PC-3 (cell line): ENCODE measurements at regions not wholly inside any gene's neighbourhood (a gene's known extent, or its start where the extent isn't known, plus 50 kb on each side); places are given as distances from the start of the nearest gene placed in this dataset.

Experiments
- ATAC-seq: fragments of 200-7000 bp; cut with Tn5 transposase; 2 replicates; pipeline ENCODE4 v1.9.1; 2020; ENCODE audit warnings: mild to moderate bottlenecking, moderate library complexity
- BruUV-seq: library from RNA; stranded (reverse); fragments of 400-500 nt; replicated peaks from 2 replicates; lab custom pipeline; 2021; lab: Mats Ljungman, UMichigan
- CTCF ChIA-PET: fragments of 300-600 bp; sonication (Branson Sonifier 250); formaldehyde crosslinking; loops from one replicate; lab custom pipeline; 2022; ENCODE audit warnings: antibody characterized with exemption; lab: Charles Lee
- POLR2A ChIA-PET: fragments of 300-600 bp; sonication (Branson Sonifier 250); formaldehyde crosslinking; loops from one replicate; lab custom pipeline; 2022; ENCODE audit warnings: antibody characterized with exemption; ENCODE audit not compliant: unreplicated experiment; lab: Charles Lee
- DNase-seq: peaks from one replicate; pipeline ENCODE4 v3.0.0-alpha.2; 2015
- H2AFZ ChIP-seq: fragments of 300-600 bp; sonication (generic); 2 replicates; pipeline ENCODE4 v1.6.0; 2016; ENCODE audit warnings: antibody characterized with exemption, low read length
- H3F3A ChIP-seq: fragments of 300-600 bp; sonication (generic); one replicate; pipeline ENCODE4 v1.6.0; 2017; ENCODE audit warnings: antibody characterized with exemption, low read length, control low read depth, mild to moderate bottlenecking; ENCODE audit not compliant: unreplicated experiment
- H3K27ac ChIP-seq: fragments of 300-600 bp; sonication (generic); 2 replicates; pipeline ENCODE4 v1.5.1; 2016; ENCODE audit warnings: mild to moderate bottlenecking, low read length
- H3K27me3 ChIP-seq: fragments of 300-600 bp; sonication (generic); 2 replicates; pipeline ENCODE4 v1.6.1; 2016; ENCODE audit warnings: low read length, mixed read lengths
- H3K36me3 ChIP-seq: fragments of 300-600 bp; sonication (generic); 2 replicates; pipeline ENCODE4 v1.6.1; 2016; ENCODE audit warnings: low read depth, mixed run types, low read length, mixed read lengths
- H3K4me1 ChIP-seq: fragments of 300-600 bp; sonication (generic); 2 replicates; pipeline ENCODE4 v1.5.1; 2016; ENCODE audit warnings: low read length; ENCODE audit not compliant: insufficient read depth
- H3K4me2 ChIP-seq: fragments of 300-600 bp; sonication (generic); 2 replicates; pipeline ENCODE4 v1.6.0; 2016; ENCODE audit warnings: low read length
- H3K4me3 ChIP-seq: fragments of 300-600 bp; sonication (generic); 2 replicates; pipeline ENCODE4 v1.5.1; 2016; ENCODE audit warnings: mild to moderate bottlenecking, low read length, mixed read lengths
- H3K79me2 ChIP-seq: fragments of 300-600 bp; sonication (generic); 2 replicates; pipeline ENCODE4 v1.6.1; 2017; ENCODE audit warnings: low read length, mixed read lengths
- H3K9ac ChIP-seq: fragments of 300-600 bp; sonication (generic); 2 replicates; pipeline ENCODE4 v1.6.0; 2016; ENCODE audit warnings: mild to moderate bottlenecking, low read length
- H3K9me2 ChIP-seq: fragments of 300-600 bp; sonication (generic); replicated peaks from 2 replicates; pipeline ENCODE4 v1.6.1; 2016; ENCODE audit warnings: mixed run types, low read length, mixed read lengths
- H3K9me3 ChIP-seq: fragments of 300-600 bp; sonication (generic); 2 replicates; pipeline ENCODE4 v1.6.1; 2016; ENCODE audit warnings: low read length, mixed read lengths
- H4K20me1 ChIP-seq: fragments of 300-600 bp; sonication (generic); 2 replicates; pipeline ENCODE4 v1.6.1; 2016; ENCODE audit warnings: low read length, mixed read lengths
- EZH2 ChIP-seq: fragments of 300-600 bp; sonication (generic); IDR thresholded peaks from one replicate; pipeline ENCODE4 v1.6.1; 2017; ENCODE audit warnings: antibody characterized with exemption, mild to moderate bottlenecking, low read length; ENCODE audit not compliant: unreplicated experiment
- EZH2phosphoT487 ChIP-seq: fragments of 300-600 bp; sonication (generic); IDR thresholded peaks from 2 replicates; pipeline ENCODE4 v1.6.1; 2018; ENCODE audit warnings: mild to moderate bottlenecking, antibody characterized with exemption, low read length, borderline replicate concordance
- intact Hi-C: fragments of 100-400 bp; cut with micrococcal nuclease; formaldehyde crosslinking; loops from 2 replicates; pipeline ENCODE4 v1.9.0; 2023
- TF ChIP-seq, protein P1 (sequence below): fragments of 300-600 bp; sonication (generic); conservative IDR thresholded peaks from 2 replicates; pipeline ENCODE4 v1.5.1; 2017; ENCODE audit warnings: antibody characterized with exemption, low read depth, mild to moderate bottlenecking, low read length

DNA sequence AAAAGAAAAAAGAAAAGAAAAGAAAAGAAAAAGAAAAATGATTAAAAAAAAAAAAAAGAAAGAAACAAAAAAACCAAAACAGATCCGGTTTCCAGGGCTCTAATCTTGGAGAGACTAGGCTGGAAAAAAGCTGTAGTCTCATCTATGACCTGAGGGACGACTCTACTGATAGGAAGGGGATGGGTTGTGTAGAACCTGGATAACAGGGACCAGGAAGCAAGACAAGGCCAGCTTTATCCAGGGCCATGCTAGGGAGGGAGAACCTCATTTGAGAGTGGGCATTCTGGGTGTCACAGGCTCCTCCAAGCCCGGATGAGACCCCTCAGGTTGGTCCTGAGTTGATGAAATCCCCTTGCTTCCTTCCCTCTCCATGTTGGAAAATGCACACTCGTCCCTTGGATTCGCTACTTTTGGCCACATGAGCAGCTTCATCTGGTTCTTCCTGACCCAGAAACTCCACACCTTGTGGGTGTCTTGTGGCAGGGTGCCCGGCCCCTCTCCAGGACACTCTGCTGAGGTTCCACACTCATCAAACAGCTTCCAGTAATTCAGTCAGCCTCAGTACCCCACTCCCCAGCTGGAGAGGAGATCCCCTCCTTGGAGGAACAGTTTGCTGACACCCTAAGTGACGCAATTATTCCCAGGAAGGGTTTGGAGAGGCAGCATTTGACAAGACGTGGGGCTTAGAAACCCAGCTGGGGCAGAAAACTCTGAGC lies 71.1 kb upstream of the LHFPL2 start:
- H3K9ac ChIP-seq: no peak overlapping the region
- TF ChIP-seq, protein P1, sequence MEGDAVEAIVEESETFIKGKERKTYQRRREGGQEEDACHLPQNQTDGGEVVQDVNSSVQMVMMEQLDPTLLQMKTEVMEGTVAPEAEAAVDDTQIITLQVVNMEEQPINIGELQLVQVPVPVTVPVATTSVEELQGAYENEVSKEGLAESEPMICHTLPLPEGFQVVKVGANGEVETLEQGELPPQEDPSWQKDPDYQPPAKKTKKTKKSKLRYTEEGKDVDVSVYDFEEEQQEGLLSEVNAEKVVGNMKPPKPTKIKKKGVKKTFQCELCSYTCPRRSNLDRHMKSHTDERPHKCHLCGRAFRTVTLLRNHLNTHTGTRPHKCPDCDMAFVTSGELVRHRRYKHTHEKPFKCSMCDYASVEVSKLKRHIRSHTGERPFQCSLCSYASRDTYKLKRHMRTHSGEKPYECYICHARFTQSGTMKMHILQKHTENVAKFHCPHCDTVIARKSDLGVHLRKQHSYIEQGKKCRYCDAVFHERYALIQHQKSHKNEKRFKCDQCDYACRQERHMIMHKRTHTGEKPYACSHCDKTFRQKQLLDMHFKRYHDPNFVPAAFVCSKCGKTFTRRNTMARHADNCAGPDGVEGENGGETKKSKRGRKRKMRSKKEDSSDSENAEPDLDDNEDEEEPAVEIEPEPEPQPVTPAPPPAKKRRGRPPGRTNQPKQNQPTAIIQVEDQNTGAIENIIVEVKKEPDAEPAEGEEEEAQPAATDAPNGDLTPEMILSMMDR: no peak
- no peak for TF ChIP-seq EZH2
- TF ChIP-seq EZH2phosphoT487: no peak
- BruUV-seq: no TSS peak
- no peaks in the 10 kb centered on the region for H3K36me3 ChIP-seq
- no peak overlapping the region for H3K4me3 ChIP-seq
- H3K27me3 ChIP-seq: no peaks in the 10 kb centered on the region
- ChIA-PET POLR2A (interaction anchor here (0.6 kb wide), 1 partner anchor 71 kb away, joined by 3 read pairs; the partner anchor contains the start of gene LHFPL2), CTCF (interaction anchor here (0.7 kb wide), 1 partner anchor 18 kb away, joined by 7 read pairs; no protein-coding TSS in a partner anchor)
- no peaks in the 10 kb centered on the region for H3K79me2 ChIP-seq
- intact Hi-C loops: loop anchor here (5.0 kb wide), 3 partner anchors 47 to 122 kb away; partner anchors contain the start of gene LHFPL2
- no peak overlapping the region for H2AFZ ChIP-seq
- H3K4me2 ChIP-seq: no peak overlapping the region
- H4K20me1 ChIP-seq: no peaks in the 10 kb centered on the region
- no peaks in the 10 kb centered on the region for H3F3A ChIP-seq
- peaks cover 15% of the 10 kb centered on the region for H3K4me1 ChIP-seq
- H3K9me3 ChIP-seq: no peaks in the 10 kb centered on the region
- H3K27ac ChIP-seq: no peak overlapping the region
- ATAC-seq: no peak
- DNase-seq: no peak
- no peaks in the 10 kb centered on the region for H3K9me2 ChIP-seq

DNA sequence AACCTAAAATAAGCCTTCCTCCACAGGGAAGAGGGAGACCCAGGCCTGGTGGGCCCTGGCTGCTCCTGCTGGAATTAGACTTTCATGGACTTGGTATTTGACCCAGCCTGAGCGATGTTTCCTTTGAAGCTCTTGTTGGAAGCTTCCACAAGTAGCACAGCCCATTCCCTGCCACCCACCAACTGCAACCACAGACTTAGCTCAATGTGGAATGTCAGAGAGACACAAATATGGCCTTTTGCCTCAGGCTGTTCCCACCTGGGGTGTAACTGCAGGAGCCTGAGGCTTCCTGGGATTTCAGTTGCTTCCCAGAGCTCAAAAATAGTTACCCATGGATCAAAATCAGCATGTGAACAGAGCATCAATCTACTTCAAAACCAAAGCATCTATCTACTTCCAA lies 70.3 kb upstream of the LHFPL2 start:
- H3K36me3 ChIP-seq: no peaks in the 10 kb centered on the region
- no TSS peak for BruUV-seq
- intact Hi-C loops: no loop called here
- H3F3A ChIP-seq: no peaks in the 10 kb centered on the region
- H3K27me3 ChIP-seq: no peaks in the 10 kb centered on the region
- H3K27ac ChIP-seq: no peak overlapping the region
- peaks cover 15% of the 10 kb centered on the region for H3K4me1 ChIP-seq
- ChIA-PET POLR2A (no interaction called here), CTCF (no interaction called here)
- no peak overlapping the region for H3K9ac ChIP-seq
- H3K79me2 ChIP-seq: no peaks in the 10 kb centered on the region
- DNase-seq (no peak), ATAC-seq (no peak)
- H4K20me1 ChIP-seq: no peaks in the 10 kb centered on the region
- no peaks in the 10 kb centered on the region for H3K9me2 ChIP-seq
- no peak overlapping the region for H3K4me2 ChIP-seq
- no peaks in the 10 kb centered on the region for H3K9me3 ChIP-seq
- H2AFZ ChIP-seq: no peak overlapping the region
- no peak overlapping the region for H3K4me3 ChIP-seq
- TF ChIP-seq EZH2 (no peak), EZH2phosphoT487 (no peak)
- TF ChIP-seq, protein P1: no peak
